ENCODE measurements at regions not wholly inside any gene's neighbourhood (a gene's known extent, or its start where the extent isn't known, plus 50 kb on each side); places are given as distances from the start of the nearest gene placed in this dataset.

DNA sequence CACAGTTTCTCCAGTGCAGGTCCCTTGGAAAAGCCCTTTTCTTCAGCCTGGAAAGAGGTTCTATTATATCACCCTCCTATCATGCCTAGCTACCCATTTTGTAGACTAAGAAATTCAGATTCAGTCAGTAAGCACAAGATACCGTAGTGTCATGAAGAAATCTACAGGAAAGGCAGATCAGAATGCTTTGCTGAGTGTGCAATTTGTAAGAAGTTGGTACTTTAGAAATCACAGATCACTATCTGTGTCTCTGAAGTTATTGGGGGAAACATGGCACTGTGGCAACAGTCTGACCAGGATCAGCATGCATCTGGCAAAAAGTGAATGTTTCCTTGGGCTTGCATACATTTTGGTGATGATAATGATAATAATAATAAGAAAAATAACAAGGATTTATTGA, 531.8 kb downstream of the EPHB1 start:
- no peak overlapping the region for H3K56ac ChIP-seq (ENCODE audit: low read length)
- H3K4me1 ChIP-seq (ENCODE audit: control insufficient read depth, low read depth, low read length), result no peaks in the 10 kb centered on the region
- H2BK120ac ChIP-seq (ENCODE audit: low read depth, low read length), result no peak overlapping the region
- no peak for DNase-seq
- H4K8ac ChIP-seq (ENCODE audit: low read depth, low read length), result no peak overlapping the region
- H2BK15ac ChIP-seq (replicated peaks; ENCODE audit: low read depth), result no peak overlapping the region
- H3K27ac ChIP-seq (ENCODE audit: low read depth, low read length), result no peak overlapping the region
- H3K4me3 ChIP-seq (ENCODE audit: low read length), result no peak overlapping the region
- H3K79me2 ChIP-seq (ENCODE audit: control insufficient read depth, insufficient read depth, low read length), result no peaks in the 10 kb centered on the region
- no peak overlapping the region for H2AK5ac ChIP-seq (ENCODE audit: low read length)
- H3K18ac ChIP-seq (ENCODE audit: low read length), result no peak overlapping the region
- no peak overlapping the region for H2BK5ac ChIP-seq (ENCODE audit: low read length)
- no peak overlapping the region for H3K23ac ChIP-seq (ENCODE audit: low read length)
- no peak overlapping the region for H3K9ac ChIP-seq (ENCODE audit: low read length)
- no peak overlapping the region for H4K5ac ChIP-seq (ENCODE audit: low read length)
- no peaks in the 10 kb centered on the region for H3K27me3 ChIP-seq (ENCODE audit: insufficient read depth, low read length, poor library complexity)
- H3K36me3 ChIP-seq (ENCODE audit: control insufficient read depth, insufficient read depth, low read length), result no peaks in the 10 kb centered on the region
- H3K4me2 ChIP-seq (ENCODE audit: low read length), result no peak overlapping the region
- no peak overlapping the region for H3K4ac ChIP-seq (ENCODE audit: low read depth, low read length)
- no peaks in the 10 kb centered on the region for H3K79me1 ChIP-seq (ENCODE audit: low read length)
- WGBS (ENCODE audit: extremely low coverage, insufficient coverage, low lambda C conversion rate), result no CpG with 5 or more reads among the region's 1 CpG

DNA sequence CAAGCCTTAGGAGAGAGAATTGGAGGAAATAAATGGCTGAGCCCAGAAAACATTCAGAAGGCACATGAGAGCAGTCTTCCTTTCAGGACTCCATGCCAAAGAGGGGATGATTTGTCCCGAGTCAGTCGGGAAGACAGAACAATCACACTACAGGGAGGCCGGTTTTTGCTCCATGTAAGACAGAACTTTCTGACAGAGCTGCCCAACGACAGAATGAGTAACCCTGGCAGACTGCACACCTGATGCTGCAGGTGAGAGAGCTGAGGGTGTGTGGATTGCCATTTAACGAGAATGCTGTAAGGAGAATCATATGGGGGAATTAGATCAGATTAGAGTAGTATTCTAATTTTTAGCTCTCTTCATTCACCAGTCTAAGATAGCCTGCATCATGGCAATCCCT, 533.0 kb downstream of the EPHB1 start:
- no peak overlapping the region for H2BK120ac ChIP-seq (ENCODE audit: low read depth, low read length)
- H4K5ac ChIP-seq (ENCODE audit: low read length), result no peak overlapping the region
- H3K18ac ChIP-seq (ENCODE audit: low read length), result no peak overlapping the region
- no peak overlapping the region for H3K23ac ChIP-seq (ENCODE audit: low read length)
- no peak overlapping the region for H2AK5ac ChIP-seq (ENCODE audit: low read length)
- no peaks in the 10 kb centered on the region for H3K79me2 ChIP-seq (ENCODE audit: control insufficient read depth, insufficient read depth, low read length)
- no peaks in the 10 kb centered on the region for H3K36me3 ChIP-seq (ENCODE audit: control insufficient read depth, insufficient read depth, low read length)
- H3K79me1 ChIP-seq (ENCODE audit: low read length), result no peaks in the 10 kb centered on the region
- H3K27me3 ChIP-seq (ENCODE audit: insufficient read depth, low read length, poor library complexity), result no peaks in the 10 kb centered on the region
- H2BK5ac ChIP-seq (ENCODE audit: low read length), result no peak overlapping the region
- H3K27ac ChIP-seq (ENCODE audit: low read depth, low read length), result no peak overlapping the region
- no peak overlapping the region for H3K56ac ChIP-seq (ENCODE audit: low read length)
- no peak overlapping the region for H3K4me3 ChIP-seq (ENCODE audit: low read length)
- DNase-seq, result no peak
- H3K4ac ChIP-seq (ENCODE audit: low read depth, low read length), result no peak overlapping the region
- no peaks in the 10 kb centered on the region for H3K4me1 ChIP-seq (ENCODE audit: control insufficient read depth, low read depth, low read length)
- no peak overlapping the region for H3K4me2 ChIP-seq (ENCODE audit: low read length)
- H4K8ac ChIP-seq (ENCODE audit: low read depth, low read length), result no peak overlapping the region
- H3K9ac ChIP-seq (ENCODE audit: low read length), result no peak overlapping the region
- no CpG with 5 or more reads among the region's 5 CpGs for WGBS (ENCODE audit: extremely low coverage, insufficient coverage, low lambda C conversion rate)
- no peak overlapping the region for H2BK15ac ChIP-seq (replicated peaks; ENCODE audit: low read depth)

DNA sequence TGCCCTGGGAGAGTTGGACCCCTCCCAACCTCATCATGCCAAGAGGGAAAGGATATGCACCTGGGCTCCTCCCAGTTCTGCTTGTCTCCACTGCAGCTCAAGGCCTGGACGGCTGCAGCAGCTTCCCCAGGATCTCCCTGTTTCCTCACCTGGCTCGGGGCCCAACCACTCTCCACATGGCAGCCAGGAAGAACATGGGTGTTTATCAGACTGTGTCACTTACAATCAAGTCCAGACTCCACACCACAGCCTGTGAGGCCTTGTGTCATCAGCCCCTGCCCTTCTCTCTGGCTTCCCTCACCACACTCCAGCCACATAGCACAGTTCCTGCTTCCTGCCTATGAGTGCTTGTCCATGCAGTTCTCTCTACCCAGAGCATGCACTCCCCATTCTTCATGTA, 534.4 kb downstream of the EPHB1 start:
- no peak overlapping the region for H3K4me3 ChIP-seq (ENCODE audit: low read length)
- no peak overlapping the region for H3K4me2 ChIP-seq (ENCODE audit: low read length)
- no peak overlapping the region for H3K9ac ChIP-seq (ENCODE audit: low read length)
- no peaks in the 10 kb centered on the region for H3K4me1 ChIP-seq (ENCODE audit: control insufficient read depth, low read depth, low read length)
- H3K18ac ChIP-seq (ENCODE audit: low read length), result no peak overlapping the region
- H4K8ac ChIP-seq (ENCODE audit: low read depth, low read length), result no peak overlapping the region
- H3K4ac ChIP-seq (ENCODE audit: low read depth, low read length), result no peak overlapping the region
- no peak for DNase-seq
- H2BK5ac ChIP-seq (ENCODE audit: low read length), result no peak overlapping the region
- H3K27me3 ChIP-seq (ENCODE audit: insufficient read depth, low read length, poor library complexity), result no peaks in the 10 kb centered on the region
- H3K79me2 ChIP-seq (ENCODE audit: control insufficient read depth, insufficient read depth, low read length), result no peaks in the 10 kb centered on the region
- no peak overlapping the region for H2BK15ac ChIP-seq (replicated peaks; ENCODE audit: low read depth)
- H3K56ac ChIP-seq (ENCODE audit: low read length), result no peak overlapping the region
- no peak overlapping the region for H2BK120ac ChIP-seq (ENCODE audit: low read depth, low read length)
- H3K23ac ChIP-seq (ENCODE audit: low read length), result no peak overlapping the region
- H2AK5ac ChIP-seq (ENCODE audit: low read length), result no peak overlapping the region
- WGBS (ENCODE audit: extremely low coverage, insufficient coverage, low lambda C conversion rate), result no CpG with 5 or more reads among the region's 2 CpGs
- H3K36me3 ChIP-seq (ENCODE audit: control insufficient read depth, insufficient read depth, low read length), result no peaks in the 10 kb centered on the region
- no peak overlapping the region for H4K5ac ChIP-seq (ENCODE audit: low read length)
- H3K79me1 ChIP-seq (ENCODE audit: low read length), result no peaks in the 10 kb centered on the region
- H3K27ac ChIP-seq (ENCODE audit: low read depth, low read length), result no peak overlapping the region

DNA sequence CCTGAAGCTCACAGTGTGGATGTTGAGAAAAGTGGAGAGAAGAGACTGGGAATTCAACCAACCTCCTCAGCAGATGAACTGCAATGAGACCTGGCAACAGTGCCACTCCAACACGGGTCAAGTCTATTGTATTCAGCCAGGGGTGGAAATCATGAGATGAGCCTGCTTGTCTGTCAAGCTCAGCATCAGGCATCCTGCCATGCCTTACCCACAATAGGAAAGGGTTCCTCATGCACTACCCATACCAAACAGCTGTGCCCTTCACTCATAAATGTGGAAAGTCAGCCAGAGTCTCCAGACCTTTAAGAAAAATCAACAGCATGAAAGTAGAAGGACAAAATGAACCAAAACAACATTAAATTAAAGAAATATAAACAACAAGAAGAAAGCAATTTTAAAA, 542.1 kb downstream of the EPHB1 start:
- no peak overlapping the region for H3K4me2 ChIP-seq (ENCODE audit: low read length)
- no peak for DNase-seq
- no peaks in the 10 kb centered on the region for H3K4me1 ChIP-seq (ENCODE audit: control insufficient read depth, low read depth, low read length)
- no peak overlapping the region for H2BK15ac ChIP-seq (replicated peaks; ENCODE audit: low read depth)
- H2AK5ac ChIP-seq (ENCODE audit: low read length), result no peak overlapping the region
- H3K18ac ChIP-seq (ENCODE audit: low read length), result no peak overlapping the region
- no peak overlapping the region for H3K4me3 ChIP-seq (ENCODE audit: low read length)
- no peaks in the 10 kb centered on the region for H3K79me2 ChIP-seq (ENCODE audit: control insufficient read depth, insufficient read depth, low read length)
- no peak overlapping the region for H3K23ac ChIP-seq (ENCODE audit: low read length)
- H2BK120ac ChIP-seq (ENCODE audit: low read depth, low read length), result no peak overlapping the region
- no CpG with 5 or more reads among the region's 1 CpG for WGBS (ENCODE audit: extremely low coverage, insufficient coverage, low lambda C conversion rate)
- no peaks in the 10 kb centered on the region for H3K79me1 ChIP-seq (ENCODE audit: low read length)
- H3K36me3 ChIP-seq (ENCODE audit: control insufficient read depth, insufficient read depth, low read length), result no peaks in the 10 kb centered on the region
- no peak overlapping the region for H4K8ac ChIP-seq (ENCODE audit: low read depth, low read length)
- no peak overlapping the region for H4K5ac ChIP-seq (ENCODE audit: low read length)
- no peak overlapping the region for H3K4ac ChIP-seq (ENCODE audit: low read depth, low read length)
- H3K9ac ChIP-seq (ENCODE audit: low read length), result no peak overlapping the region
- no peaks in the 10 kb centered on the region for H3K27me3 ChIP-seq (ENCODE audit: insufficient read depth, low read length, poor library complexity)
- no peak overlapping the region for H2BK5ac ChIP-seq (ENCODE audit: low read length)
- no peak overlapping the region for H3K27ac ChIP-seq (ENCODE audit: low read depth, low read length)
- no peak overlapping the region for H3K56ac ChIP-seq (ENCODE audit: low read length)

DNA sequence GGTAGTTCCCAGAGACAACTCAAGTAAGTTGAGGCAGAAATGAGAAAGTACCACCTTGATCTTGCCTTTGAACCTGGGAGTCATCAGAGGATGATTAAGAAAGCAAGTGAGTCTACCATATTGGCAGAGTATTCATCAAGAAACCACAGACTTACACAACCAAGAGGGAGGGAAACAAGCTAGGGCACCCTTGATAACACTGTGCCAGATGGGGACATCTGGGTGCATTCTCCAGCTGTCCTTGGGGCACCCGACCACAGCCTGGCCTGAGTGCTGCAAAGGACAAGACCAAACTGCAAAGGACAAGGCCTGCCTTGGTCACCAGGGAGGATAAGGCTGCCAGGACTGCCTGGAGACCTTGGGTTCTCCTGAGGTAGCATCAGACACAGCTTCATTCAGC, 553.6 kb downstream of the EPHB1 start:
- no CpG with 5 or more reads among the region's 1 CpG for WGBS (ENCODE audit: extremely low coverage, insufficient coverage, low lambda C conversion rate)

DNA sequence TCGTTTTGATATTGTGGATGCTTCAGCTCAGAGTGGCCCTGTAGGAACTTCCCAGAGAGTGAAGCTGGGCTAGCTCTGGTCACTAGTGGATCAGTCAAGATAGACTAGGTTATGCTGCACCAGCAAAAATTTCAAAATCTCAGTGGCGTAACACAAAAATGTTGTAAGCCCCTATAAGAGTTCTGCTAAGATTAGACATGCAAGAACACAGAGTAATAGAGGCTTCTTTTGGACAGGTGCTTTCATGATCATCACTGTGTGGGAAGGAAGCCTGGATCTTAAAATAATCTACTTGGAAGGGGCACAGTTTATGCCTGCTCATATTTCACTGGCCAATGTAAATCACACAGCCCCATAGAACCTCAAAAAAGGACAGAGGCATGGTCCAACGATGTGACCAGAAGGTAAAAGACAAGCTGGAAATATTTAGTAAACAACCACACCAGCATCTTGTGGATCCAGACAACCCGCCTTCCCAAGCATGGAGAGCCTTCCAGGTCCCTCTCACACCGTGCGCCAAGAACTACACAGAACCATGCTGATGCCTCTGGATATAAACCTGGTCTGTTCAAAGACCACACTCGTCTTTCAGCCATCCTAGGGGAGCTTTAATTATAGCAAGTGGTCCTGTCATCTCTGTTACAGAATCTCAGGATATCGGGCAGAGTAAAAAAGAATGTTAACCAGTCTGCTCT, 554.3 kb downstream of the EPHB1 start:
- Histone ChIP-seq H3K79me2 (ENCODE audit: control insufficient read depth, insufficient read depth, low read length) (no peaks in the 10 kb centered on the region), H3K4me3 (ENCODE audit: low read length) (no peak overlapping the region), H3K27me3 (ENCODE audit: insufficient read depth, low read length, poor library complexity) (no peaks in the 10 kb centered on the region), H2AK5ac (ENCODE audit: low read length) (no peak overlapping the region), H3K56ac (ENCODE audit: low read length) (no peak overlapping the region), H3K4me1 (ENCODE audit: control insufficient read depth, low read depth, low read length) (no peaks in the 10 kb centered on the region), H4K5ac (ENCODE audit: low read length) (no peak overlapping the region), H3K18ac (ENCODE audit: low read length) (no peak overlapping the region), H2BK15ac (replicated peaks; ENCODE audit: low read depth) (no peak overlapping the region), H3K79me1 (ENCODE audit: low read length) (no peaks in the 10 kb centered on the region), H3K27ac (ENCODE audit: low read depth, low read length) (no peak overlapping the region), H4K8ac (ENCODE audit: low read depth, low read length) (no peak overlapping the region), H3K23ac (ENCODE audit: low read length) (no peak overlapping the region), H3K36me3 (ENCODE audit: control insufficient read depth, insufficient read depth, low read length) (no peaks in the 10 kb centered on the region), H2BK5ac (ENCODE audit: low read length) (no peak overlapping the region), H3K9ac (ENCODE audit: low read length) (no peak overlapping the region), H2BK120ac (ENCODE audit: low read depth, low read length) (no peak overlapping the region), H3K4ac (ENCODE audit: low read depth, low read length) (no peak overlapping the region), H3K4me2 (ENCODE audit: low read length) (no peak overlapping the region)
- DNase-seq, result no peak
- no CpG with 5 or more reads among the region's 8 CpGs for WGBS (ENCODE audit: extremely low coverage, insufficient coverage, low lambda C conversion rate)

More for the DNA sequence above, 553.6 kb downstream of the EPHB1 start:
- Histone ChIP-seq H2BK15ac (replicated peaks; ENCODE audit: low read depth) (no peak overlapping the region), H3K4ac (ENCODE audit: low read depth, low read length) (no peak overlapping the region), H4K5ac (ENCODE audit: low read length) (no peak overlapping the region), H3K79me1 (ENCODE audit: low read length) (no peaks in the 10 kb centered on the region), H2BK120ac (ENCODE audit: low read depth, low read length) (no peak overlapping the region), H2AK5ac (ENCODE audit: low read length) (no peak overlapping the region), H3K4me3 (ENCODE audit: low read length) (no peak overlapping the region), H3K56ac (ENCODE audit: low read length) (no peak overlapping the region), H3K27me3 (ENCODE audit: insufficient read depth, low read length, poor library complexity) (no peaks in the 10 kb centered on the region), H3K9ac (ENCODE audit: low read length) (no peak overlapping the region), H3K4me1 (ENCODE audit: control insufficient read depth, low read depth, low read length) (no peaks in the 10 kb centered on the region), H3K23ac (ENCODE audit: low read length) (no peak overlapping the region), H3K79me2 (ENCODE audit: control insufficient read depth, insufficient read depth, low read length) (no peaks in the 10 kb centered on the region), H2BK5ac (ENCODE audit: low read length) (no peak overlapping the region), H3K4me2 (ENCODE audit: low read length) (no peak overlapping the region), H3K18ac (ENCODE audit: low read length) (no peak overlapping the region), H3K27ac (ENCODE audit: low read depth, low read length) (no peak overlapping the region), H4K8ac (ENCODE audit: low read depth, low read length) (no peak overlapping the region), H3K36me3 (ENCODE audit: control insufficient read depth, insufficient read depth, low read length) (no peaks in the 10 kb centered on the region)
- no peak for DNase-seq

Data from mesendoderm (in vitro differentiated cells).